PFSK-1 (cell line): ENCODE measurements at regions not wholly inside any gene's neighbourhood (a gene's known extent, or its start where the extent isn't known, plus 50 kb on each side); places are given as distances from the start of the nearest gene placed in this dataset.

ENCODE experiments used
- FOXP2 ChIP-seq: optimal IDR thresholded peaks from 2 replicates; pipeline ENCODE3; 2011; ENCODE audit warnings: borderline replicate concordance, control low read depth, inconsistent platforms; ENCODE audit not compliant: insufficient read depth; ENCODE audit errors: extremely low read length, extremely low read depth
- POLR2AphosphoS5 ChIP-seq: IDR thresholded peaks from 2 replicates; pipeline ENCODE4 v1.6.1; 2012; ENCODE audit warnings: low read depth, mild to moderate bottlenecking, control low read depth, low read length, moderate library complexity
- REST ChIP-seq, 2 experiments: IDR thresholded peaks; 2 replicates each; pipeline versions ENCODE4 v1.6.1 to v1.8.0; 2011 to 2012; ENCODE audit warnings: low read depth in 2 of 2, low read length in 2 of 2, control low read depth in 1 of 2, inconsistent platforms in 1 of 2, mild to moderate bottlenecking in 1 of 2, moderate library complexity in 1 of 2; ENCODE audit not compliant: insufficient read depth in 1 of 2
- SIN3A ChIP-seq: IDR thresholded peaks from 2 replicates; pipeline ENCODE4 v1.6.1; 2012; ENCODE audit warnings: mild to moderate bottlenecking, low read length, moderate library complexity, borderline replicate concordance; ENCODE audit not compliant: insufficient read depth
- TAF1 ChIP-seq: IDR thresholded peaks from 2 replicates; pipeline ENCODE4 v1.6.1; 2012; ENCODE audit warnings: low read length, control low read depth, borderline replicate concordance; ENCODE audit not compliant: insufficient read depth

DNA sequence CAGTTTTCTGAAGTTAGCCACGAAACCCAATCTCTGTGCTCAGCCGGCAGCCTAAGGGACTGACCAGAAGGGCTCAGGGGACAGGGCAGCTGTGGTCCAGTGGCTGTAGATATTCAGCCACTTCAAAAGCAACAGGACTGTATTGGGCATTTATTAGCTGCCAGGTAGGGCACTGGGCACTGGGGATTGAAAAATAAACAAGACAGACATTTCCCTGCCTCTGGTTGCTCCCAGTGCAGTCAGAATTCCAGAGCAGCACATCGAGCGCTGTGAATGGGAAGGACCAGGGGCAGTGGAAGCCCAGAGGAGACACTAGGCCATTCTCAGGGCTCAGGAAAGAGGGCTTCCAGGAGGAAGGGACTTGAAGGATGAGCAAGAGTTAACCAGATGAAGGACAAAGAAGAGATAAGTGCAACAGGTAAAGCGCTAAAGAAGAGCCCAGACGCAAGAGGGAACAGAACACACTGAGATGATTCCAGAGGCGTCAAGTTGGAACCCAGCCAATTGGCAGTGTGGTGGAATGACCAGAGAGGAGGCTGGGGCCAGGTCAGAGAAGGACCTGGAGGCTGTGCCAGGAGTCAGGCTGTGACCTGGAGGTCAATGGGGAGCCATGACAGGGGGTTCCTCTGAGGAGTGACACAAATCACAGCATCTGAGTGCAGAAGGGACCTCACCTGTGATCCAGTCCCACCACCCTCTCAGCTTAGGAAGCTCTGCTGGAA is 122.5 kb upstream of the ZNF618 start:
- TF ChIP-seq SIN3A (no peak), POLR2AphosphoS5 (no peak), TAF1 (no peak), FOXP2 (no peak), REST (IDR thresholded peaks at IDR 0.05; ENCODE audit: insufficient read depth in 1 of 2, low read depth in 2 of 2, low read length in 2 of 2) (no peak)

DNA sequence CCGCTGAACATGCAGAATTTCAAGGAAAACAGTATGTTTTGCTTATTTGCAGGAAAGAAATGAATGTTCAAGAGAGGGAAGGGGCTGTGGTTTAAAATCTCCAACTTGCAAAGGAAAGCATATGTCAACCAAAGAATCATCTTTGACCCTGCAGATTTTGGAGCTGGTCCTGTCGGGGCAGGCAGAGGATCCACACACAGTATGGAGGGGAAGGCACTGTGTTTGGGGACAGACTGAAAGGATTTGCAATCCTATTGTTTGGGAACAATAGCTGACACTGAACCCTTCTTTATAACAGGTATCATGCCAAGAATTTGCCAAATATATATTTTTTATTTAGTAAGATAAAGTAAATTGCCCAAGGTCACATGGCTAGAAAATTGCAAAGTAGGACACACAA is 121.4 kb upstream of the ZNF618 start:
- TF ChIP-seq POLR2AphosphoS5 (no peak), TAF1 (no peak), FOXP2 (no peak), REST (IDR thresholded peaks at IDR 0.05; ENCODE audit: insufficient read depth in 1 of 2, low read depth in 2 of 2, low read length in 2 of 2) (no peak)

DNA sequence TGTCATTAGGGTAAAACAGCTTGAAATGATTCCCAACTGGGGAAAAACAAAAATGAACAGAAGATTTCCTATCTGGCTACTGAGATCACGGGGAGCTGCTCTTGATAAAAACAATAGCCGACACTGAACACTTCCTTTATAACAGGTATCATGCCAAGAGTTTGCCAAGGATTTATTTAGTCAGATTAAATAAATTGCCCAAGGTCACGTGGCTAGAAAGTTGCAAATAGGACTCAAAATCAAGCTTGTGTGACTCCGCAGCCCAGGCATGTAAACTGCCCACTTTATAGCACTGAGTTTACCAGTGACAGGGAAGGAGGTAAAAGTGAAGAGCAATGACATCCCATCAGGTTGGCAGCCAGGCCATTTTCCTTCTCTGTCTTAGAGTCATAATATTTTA is 120.7 kb upstream of the ZNF618 start:
- TF ChIP-seq POLR2AphosphoS5, result no peak
- TF ChIP-seq REST (IDR thresholded peaks at IDR 0.05; ENCODE audit: insufficient read depth in 1 of 2, low read depth in 2 of 2, low read length in 2 of 2), result no peak
- no peak for TF ChIP-seq FOXP2
- TF ChIP-seq SIN3A, result no peak
- no peak for TF ChIP-seq TAF1

GRCh38 chr9:113756476-113757192 is 119.5 kb upstream of the ZNF618 start:
- TF ChIP-seq REST (IDR thresholded peaks at IDR 0.05; ENCODE audit: insufficient read depth in 1 of 2, low read depth in 2 of 2, low read length in 2 of 2), result no peak
- no peak for TF ChIP-seq FOXP2
